ENCODE measurements at regions not wholly inside any gene's neighbourhood (a gene's known extent, or its start where the extent isn't known, plus 50 kb on each side); places are given as distances from the start of the nearest gene placed in this dataset.

DNA sequence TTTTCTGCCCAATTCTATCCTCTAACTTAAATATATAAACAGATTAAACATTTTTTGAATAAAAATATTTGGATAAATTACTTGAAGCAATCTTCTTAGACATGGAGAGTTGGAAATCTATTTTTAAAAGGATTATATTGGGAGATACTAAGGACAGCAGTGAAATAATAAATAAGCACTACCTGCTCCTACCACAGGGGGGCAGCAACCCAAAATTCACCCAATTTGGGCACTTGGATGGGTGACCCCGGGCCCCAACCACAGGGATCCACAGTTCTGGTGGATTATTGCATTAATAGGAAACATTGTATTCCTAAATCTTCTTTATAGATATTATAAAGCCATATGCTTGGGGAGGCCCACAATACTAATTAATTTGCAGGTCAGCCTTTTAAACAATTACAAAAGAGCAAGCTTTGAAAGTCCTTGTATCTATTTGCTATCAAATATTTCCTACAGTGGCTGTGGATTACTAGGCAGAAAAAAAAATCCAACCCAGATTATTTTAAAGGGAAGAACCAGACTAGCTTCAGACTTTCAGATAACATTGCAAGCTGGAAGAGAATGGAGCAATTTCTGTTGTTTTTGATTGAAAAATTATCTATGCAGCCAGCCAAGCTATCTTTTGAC lies 66.4 kb upstream of the PDE10A start:
- no peaks in the 10 kb centered on the region for H3K27me3 ChIP-seq (ENCODE audit: low read depth, low read length)
- TF ChIP-seq, protein P1, sequence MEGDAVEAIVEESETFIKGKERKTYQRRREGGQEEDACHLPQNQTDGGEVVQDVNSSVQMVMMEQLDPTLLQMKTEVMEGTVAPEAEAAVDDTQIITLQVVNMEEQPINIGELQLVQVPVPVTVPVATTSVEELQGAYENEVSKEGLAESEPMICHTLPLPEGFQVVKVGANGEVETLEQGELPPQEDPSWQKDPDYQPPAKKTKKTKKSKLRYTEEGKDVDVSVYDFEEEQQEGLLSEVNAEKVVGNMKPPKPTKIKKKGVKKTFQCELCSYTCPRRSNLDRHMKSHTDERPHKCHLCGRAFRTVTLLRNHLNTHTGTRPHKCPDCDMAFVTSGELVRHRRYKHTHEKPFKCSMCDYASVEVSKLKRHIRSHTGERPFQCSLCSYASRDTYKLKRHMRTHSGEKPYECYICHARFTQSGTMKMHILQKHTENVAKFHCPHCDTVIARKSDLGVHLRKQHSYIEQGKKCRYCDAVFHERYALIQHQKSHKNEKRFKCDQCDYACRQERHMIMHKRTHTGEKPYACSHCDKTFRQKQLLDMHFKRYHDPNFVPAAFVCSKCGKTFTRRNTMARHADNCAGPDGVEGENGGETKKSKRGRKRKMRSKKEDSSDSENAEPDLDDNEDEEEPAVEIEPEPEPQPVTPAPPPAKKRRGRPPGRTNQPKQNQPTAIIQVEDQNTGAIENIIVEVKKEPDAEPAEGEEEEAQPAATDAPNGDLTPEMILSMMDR (IDR thresholded peaks at IDR 0.05; ENCODE audit: low read depth, low read length), result peak; percentile 56
- TF ChIP-seq EZH2phosphoT487 (IDR thresholded peaks at IDR 0.05; ENCODE audit: low read depth), result no peak
- H3K4me2 ChIP-seq (ENCODE audit: low read length), result no peak overlapping the region
- H3K27ac ChIP-seq (ENCODE audit: low read length), result no peak overlapping the region
- H4K20me1 ChIP-seq (ENCODE audit: insufficient read depth, low read length), result no peaks in the 10 kb centered on the region
- H3K36me3 ChIP-seq (replicated peaks; ENCODE audit: low read depth, low read length), result no peaks in the 10 kb centered on the region
- no peaks in the 10 kb centered on the region for H3K79me2 ChIP-seq (ENCODE audit: low read length)
- H3K9me3 ChIP-seq (ENCODE audit: insufficient read depth, low read length), result no peaks in the 10 kb centered on the region
- H3K4me3 ChIP-seq (ENCODE audit: low read length), result no peak overlapping the region
- no peaks in the 10 kb centered on the region for H3K4me1 ChIP-seq (ENCODE audit: low read length)
- H2AFZ ChIP-seq (ENCODE audit: low read depth, low read length), result no peak overlapping the region
- no peak overlapping the region for H3K9ac ChIP-seq (ENCODE audit: low read length)

- no peaks in the 10 kb centered on the region for H3K27me3 ChIP-seq (ENCODE audit: low read depth, low read length)
- no peak overlapping the region for H3K27ac ChIP-seq (ENCODE audit: low read length)
- H3K36me3 ChIP-seq (replicated peaks; ENCODE audit: low read depth, low read length), result no peaks in the 10 kb centered on the region
- H3K9ac ChIP-seq (ENCODE audit: low read length), result no peak overlapping the region
- no peaks in the 10 kb centered on the region for H3K4me1 ChIP-seq (ENCODE audit: low read length)
- H3K4me3 ChIP-seq (ENCODE audit: low read length), result no peak overlapping the region
- no peak overlapping the region for H3K4me2 ChIP-seq (ENCODE audit: low read length)
- H2AFZ ChIP-seq (ENCODE audit: low read depth, low read length), result no peak overlapping the region
- TF ChIP-seq, protein P1 (IDR thresholded peaks at IDR 0.05; ENCODE audit: low read depth, low read length), result no peak
- TF ChIP-seq EZH2phosphoT487 (IDR thresholded peaks at IDR 0.05; ENCODE audit: low read depth), result no peak
- no peaks in the 10 kb centered on the region for H3K79me2 ChIP-seq (ENCODE audit: low read length)
- H3K9me3 ChIP-seq (ENCODE audit: insufficient read depth, low read length), result no peaks in the 10 kb centered on the region
- H4K20me1 ChIP-seq (ENCODE audit: insufficient read depth, low read length), result no peaks in the 10 kb centered on the region
These were observed 65.2 kb upstream of the PDE10A start for GRCh38 chr6:165728216-165728615.

DNA sequence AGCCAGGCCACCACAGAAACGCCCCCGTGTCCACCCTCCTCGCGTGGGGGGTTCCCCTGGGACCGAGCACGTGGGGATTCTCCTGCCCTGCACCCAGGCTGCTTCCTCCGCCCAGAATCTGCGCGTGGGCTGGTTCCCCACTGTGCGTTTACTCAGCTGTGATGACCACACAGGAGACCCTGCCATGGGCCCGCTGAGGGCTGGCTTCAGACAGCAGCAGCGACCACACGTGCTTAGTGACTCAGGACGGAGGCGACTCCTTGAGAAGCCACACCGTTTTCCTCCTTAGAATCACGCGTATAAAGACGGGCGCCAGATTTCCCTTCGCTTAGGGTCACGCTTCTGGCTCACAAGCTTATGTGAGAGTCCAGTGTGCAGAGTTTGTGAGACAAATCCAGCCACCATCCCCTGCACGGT lies 63.9 kb upstream of the PDE10A start:
- no peak overlapping the region for H3K4me2 ChIP-seq (ENCODE audit: low read length)
- H3K9me3 ChIP-seq (ENCODE audit: insufficient read depth, low read length), result no peaks in the 10 kb centered on the region
- no peak overlapping the region for H3K9ac ChIP-seq (ENCODE audit: low read length)
- H3K79me2 ChIP-seq (ENCODE audit: low read length), result no peaks in the 10 kb centered on the region
- no peaks in the 10 kb centered on the region for H3K4me1 ChIP-seq (ENCODE audit: low read length)
- no peak overlapping the region for H3K27ac ChIP-seq (ENCODE audit: low read length)
- no peaks in the 10 kb centered on the region for H4K20me1 ChIP-seq (ENCODE audit: insufficient read depth, low read length)
- H2AFZ ChIP-seq (ENCODE audit: low read depth, low read length), result no peak overlapping the region
- no peak overlapping the region for H3K4me3 ChIP-seq (ENCODE audit: low read length)
- TF ChIP-seq, protein P1 (IDR thresholded peaks at IDR 0.05; ENCODE audit: low read depth, low read length), result no peak
- no peak for TF ChIP-seq EZH2phosphoT487 (IDR thresholded peaks at IDR 0.05; ENCODE audit: low read depth)
- H3K36me3 ChIP-seq (replicated peaks; ENCODE audit: low read depth, low read length), result no peaks in the 10 kb centered on the region
- H3K27me3 ChIP-seq (ENCODE audit: low read depth, low read length), result no peaks in the 10 kb centered on the region

DNA sequence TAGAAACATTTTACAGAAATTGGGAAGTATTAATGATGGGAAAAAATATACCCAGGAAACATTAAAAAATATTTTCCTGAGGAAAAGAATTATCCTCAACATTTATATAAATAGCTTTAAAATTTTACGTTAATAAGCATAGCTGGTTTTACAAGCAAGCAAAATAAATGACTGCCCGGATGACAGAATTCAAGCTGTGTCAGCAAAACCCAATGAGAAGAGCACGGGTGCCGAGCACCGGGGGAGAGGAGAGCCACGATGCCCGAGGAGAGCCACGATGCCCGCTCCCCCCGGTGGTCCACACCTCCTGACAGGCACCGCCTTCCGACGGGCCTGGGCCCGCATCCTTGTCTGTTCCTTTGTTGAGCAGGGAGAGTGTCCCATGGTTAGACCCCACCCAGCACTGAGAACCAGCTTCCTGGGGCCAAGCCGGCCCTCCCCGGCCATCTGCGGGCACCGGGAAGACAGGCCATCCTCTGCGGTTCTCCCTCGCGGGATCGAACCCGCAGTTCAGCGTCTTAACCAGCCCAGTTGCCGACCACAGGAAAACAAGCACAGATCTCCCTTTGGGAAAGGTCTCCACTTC lies 63.3 kb upstream of the PDE10A start:
- Histone ChIP-seq H3K4me1 (ENCODE audit: low read length) (no peaks in the 10 kb centered on the region), H3K27me3 (ENCODE audit: low read depth, low read length) (no peaks in the 10 kb centered on the region), H2AFZ (ENCODE audit: low read depth, low read length) (no peak overlapping the region), H3K79me2 (ENCODE audit: low read length) (no peaks in the 10 kb centered on the region), H3K9me3 (ENCODE audit: insufficient read depth, low read length) (no peaks in the 10 kb centered on the region), H4K20me1 (ENCODE audit: insufficient read depth, low read length) (no peaks in the 10 kb centered on the region), H3K4me2 (ENCODE audit: low read length) (no peak overlapping the region), H3K36me3 (replicated peaks; ENCODE audit: low read depth, low read length) (no peaks in the 10 kb centered on the region), H3K27ac (ENCODE audit: low read length) (no peak overlapping the region), H3K4me3 (ENCODE audit: low read length) (no peak overlapping the region), H3K9ac (ENCODE audit: low read length) (no peak overlapping the region)
- TF ChIP-seq, protein P1 (IDR thresholded peaks at IDR 0.05; ENCODE audit: low read depth, low read length), result no peak
- no peak for TF ChIP-seq EZH2phosphoT487 (IDR thresholded peaks at IDR 0.05; ENCODE audit: low read depth)

All from OCI-LY3 (cell line).